ENCODE measurements at regions not wholly inside any gene's neighbourhood (a gene's known extent, or its start where the extent isn't known, plus 50 kb on each side); places are given as distances from the start of the nearest gene placed in this dataset.
"Not testable (repeated sequence)": the region's sequence is repeated elsewhere in the genome, so short reads cannot be mapped to it uniquely, and the experiment has no call there.

GRCh38 chr5:123933812-123934211 lies 421.8 kb downstream of the CSNK1G3 start:
- not testable (repeated sequence) for H3K4me1 ChIP-seq (ENCODE audit: insufficient read depth, low read length); H3K4me3 ChIP-seq (ENCODE audit: low read length); H3K27me3 ChIP-seq (ENCODE audit: insufficient read depth, low read length)
- peaks cover 16% of the 10 kb centered on the region for H3K9me3 ChIP-seq (ENCODE audit: low read depth, low read length)

- no peak overlapping the region for H3K4me3 ChIP-seq (ENCODE audit: low read length)
- no peaks in the 10 kb centered on the region for H3K27me3 ChIP-seq (ENCODE audit: insufficient read depth, low read length)
- no peaks in the 10 kb centered on the region for H3K4me1 ChIP-seq (ENCODE audit: insufficient read depth, low read length)
- H3K9me3 ChIP-seq (ENCODE audit: low read depth, low read length), result no peaks in the 10 kb centered on the region
These were observed 417.1 kb downstream of the CSNK1G3 start for GRCh38 chr5:123929055-123929474.

- Histone ChIP-seq H3K4me3 (ENCODE audit: low read length) (no peak overlapping the region), H3K9me3 (ENCODE audit: low read depth, low read length) (no peaks in the 10 kb centered on the region), H3K27me3 (ENCODE audit: insufficient read depth, low read length) (no peaks in the 10 kb centered on the region), H3K4me1 (ENCODE audit: insufficient read depth, low read length) (no peaks in the 10 kb centered on the region)
These were observed 416.4 kb downstream of the CSNK1G3 start for GRCh38 chr5:123928401-123928800.

- Histone ChIP-seq H3K4me1 (ENCODE audit: insufficient read depth, low read length) (no peaks in the 10 kb centered on the region), H3K9me3 (ENCODE audit: low read depth, low read length) (no peaks in the 10 kb centered on the region), H3K4me3 (ENCODE audit: low read length) (no peak overlapping the region), H3K27me3 (ENCODE audit: insufficient read depth, low read length) (no peaks in the 10 kb centered on the region)
These were observed 409.2 kb downstream of the CSNK1G3 start for GRCh38 chr5:123921193-123921592.

- Histone ChIP-seq H3K4me3 (ENCODE audit: low read length) (no peak overlapping the region), H3K27me3 (ENCODE audit: insufficient read depth, low read length) (no peaks in the 10 kb centered on the region), H3K4me1 (ENCODE audit: insufficient read depth, low read length) (no peaks in the 10 kb centered on the region), H3K9me3 (ENCODE audit: low read depth, low read length) (no peaks in the 10 kb centered on the region)
These were observed 404.6 kb downstream of the CSNK1G3 start for GRCh38 chr5:123916345-123917121.

- Histone ChIP-seq H3K4me3 (ENCODE audit: low read length) (no peak overlapping the region), H3K9me3 (ENCODE audit: low read depth, low read length) (no peaks in the 10 kb centered on the region), H3K4me1 (ENCODE audit: insufficient read depth, low read length) (no peaks in the 10 kb centered on the region), H3K27me3 (ENCODE audit: insufficient read depth, low read length) (no peaks in the 10 kb centered on the region)
These were observed 402.4 kb downstream of the CSNK1G3 start for GRCh38 chr5:123914333-123914732.

GRCh38 chr5:123907349-123907748 lies 395.4 kb downstream of the CSNK1G3 start:
- no peak overlapping the region for H3K4me3 ChIP-seq (ENCODE audit: low read length)
- no peaks in the 10 kb centered on the region for H3K9me3 ChIP-seq (ENCODE audit: low read depth, low read length)
- H3K4me1 ChIP-seq (ENCODE audit: insufficient read depth, low read length), result no peaks in the 10 kb centered on the region
- no peaks in the 10 kb centered on the region for H3K27me3 ChIP-seq (ENCODE audit: insufficient read depth, low read length)

- Histone ChIP-seq H3K9me3 (ENCODE audit: low read depth, low read length) (no peaks in the 10 kb centered on the region), H3K4me3 (ENCODE audit: low read length) (no peak overlapping the region), H3K4me1 (ENCODE audit: insufficient read depth, low read length) (no peaks in the 10 kb centered on the region), H3K27me3 (ENCODE audit: insufficient read depth, low read length) (no peaks in the 10 kb centered on the region)
These were observed 394.8 kb downstream of the CSNK1G3 start for GRCh38 chr5:123906698-123907295.

GRCh38 chr5:123885081-123885480 lies 373.1 kb downstream of the CSNK1G3 start:
- Histone ChIP-seq H3K4me3 (ENCODE audit: low read length) (no peak overlapping the region), H3K4me1 (ENCODE audit: insufficient read depth, low read length) (no peaks in the 10 kb centered on the region), H3K27me3 (ENCODE audit: insufficient read depth, low read length) (no peaks in the 10 kb centered on the region), H3K9me3 (ENCODE audit: low read depth, low read length) (no peaks in the 10 kb centered on the region)

- H3K4me3 ChIP-seq (ENCODE audit: low read length), result no peak overlapping the region
- H3K4me1 ChIP-seq (ENCODE audit: insufficient read depth, low read length), result no peaks in the 10 kb centered on the region
- H3K27me3 ChIP-seq (ENCODE audit: insufficient read depth, low read length), result no peaks in the 10 kb centered on the region
These were observed 371.0 kb downstream of the CSNK1G3 start for GRCh38 chr5:123882965-123883345.

GRCh38 chr5:123882319-123882964 lies 370.5 kb downstream of the CSNK1G3 start:
- no peak overlapping the region for H3K4me3 ChIP-seq (ENCODE audit: low read length)
- no peaks in the 10 kb centered on the region for H3K4me1 ChIP-seq (ENCODE audit: insufficient read depth, low read length)
- H3K27me3 ChIP-seq (ENCODE audit: insufficient read depth, low read length), result no peaks in the 10 kb centered on the region
- no peaks in the 10 kb centered on the region for H3K9me3 ChIP-seq (ENCODE audit: low read depth, low read length)

More at GRCh38 chr5:123882965-123883345, 371.0 kb downstream of the CSNK1G3 start:
- H3K9me3 ChIP-seq (ENCODE audit: low read depth, low read length), result no peaks in the 10 kb centered on the region

- no peak overlapping the region for H3K4me3 ChIP-seq (ENCODE audit: low read length)
- H3K9me3 ChIP-seq (ENCODE audit: low read depth, low read length), result no peaks in the 10 kb centered on the region
- H3K27me3 ChIP-seq (ENCODE audit: insufficient read depth, low read length), result no peaks in the 10 kb centered on the region
These were observed 369.8 kb downstream of the CSNK1G3 start for GRCh38 chr5:123881759-123882244.

GRCh38 chr5:123880875-123881274 lies 368.9 kb downstream of the CSNK1G3 start:
- Histone ChIP-seq H3K9me3 (ENCODE audit: low read depth, low read length) (no peaks in the 10 kb centered on the region), H3K27me3 (ENCODE audit: insufficient read depth, low read length) (no peaks in the 10 kb centered on the region), H3K4me1 (ENCODE audit: insufficient read depth, low read length) (no peaks in the 10 kb centered on the region), H3K4me3 (ENCODE audit: low read length) (no peak overlapping the region)

More at GRCh38 chr5:123881759-123882244, 369.8 kb downstream of the CSNK1G3 start:
- no peaks in the 10 kb centered on the region for H3K4me1 ChIP-seq (ENCODE audit: insufficient read depth, low read length)

GRCh38 chr5:123879071-123879470 lies 367.1 kb downstream of the CSNK1G3 start:
- H3K27me3 ChIP-seq (ENCODE audit: insufficient read depth, low read length), result no peaks in the 10 kb centered on the region

GRCh38 chr5:123876276-123876790 lies 364.4 kb downstream of the CSNK1G3 start:
- H3K9me3 ChIP-seq (ENCODE audit: low read depth, low read length), result no peaks in the 10 kb centered on the region

More at GRCh38 chr5:123879071-123879470, 367.1 kb downstream of the CSNK1G3 start:
- H3K9me3 ChIP-seq (ENCODE audit: low read depth, low read length), result no peaks in the 10 kb centered on the region
- no peak overlapping the region for H3K4me3 ChIP-seq (ENCODE audit: low read length)
- H3K4me1 ChIP-seq (ENCODE audit: insufficient read depth, low read length), result no peaks in the 10 kb centered on the region

More at GRCh38 chr5:123876276-123876790, 364.4 kb downstream of the CSNK1G3 start:
- Histone ChIP-seq H3K4me3 (ENCODE audit: low read length) (no peak overlapping the region), H3K27me3 (ENCODE audit: insufficient read depth, low read length) (no peaks in the 10 kb centered on the region), H3K4me1 (ENCODE audit: insufficient read depth, low read length) (no peaks in the 10 kb centered on the region)

Data from mononuclear cell (primary cell).